Smooth muscle cell (in vitro differentiated cells): ENCODE measurements at regions not wholly inside any gene's neighbourhood (a gene's known extent, or its start where the extent isn't known, plus 50 kb on each side); places are given as distances from the start of the nearest gene placed in this dataset.

ENCODE experiments used
- DNase-seq: peaks from one replicate; lab custom pipeline; 2025; ENCODE audit not compliant: unreplicated experiment; lab: John Stamatoyannopoulos, UW
- H2AFZ ChIP-seq: fragments of 200-600 bp; sonication (generic); 2 replicates; pipeline ENCODE4 v1.6.0; 2016; ENCODE audit warnings: antibody characterized with exemption, low read depth, mild to moderate bottlenecking
- H3F3A ChIP-seq: fragments of 200-600 bp; sonication (generic); 2 replicates; pipeline ENCODE4 v1.6.0; 2017; ENCODE audit warnings: antibody characterized with exemption, low read depth
- H3K27ac ChIP-seq: fragments of 200-600 bp; sonication (generic); 2 replicates; pipeline ENCODE4 v1.5.1; 2016; ENCODE audit warnings: low read depth, mild to moderate bottlenecking
- H3K27me3 ChIP-seq: fragments of 200-600 bp; sonication (generic); 2 replicates; pipeline ENCODE4 v1.6.1; 2016; ENCODE audit warnings: low read depth, mild to moderate bottlenecking
- H3K36me3 ChIP-seq: fragments of 200-600 bp; sonication (generic); 2 replicates; pipeline ENCODE4 v1.5.1; 2016; ENCODE audit warnings: low read depth
- H3K4me1 ChIP-seq: fragments of 200-600 bp; sonication (generic); 2 replicates; pipeline ENCODE4 v1.5.1; 2016; ENCODE audit warnings: low read depth
- H3K4me2 ChIP-seq: fragments of 200-600 bp; sonication (generic); 2 replicates; pipeline ENCODE4 v1.6.0; 2016; ENCODE audit warnings: mild to moderate bottlenecking
- H3K4me3 ChIP-seq: fragments of 200-600 bp; sonication (generic); 2 replicates; pipeline ENCODE4 v1.5.1; 2016; ENCODE audit warnings: mild to moderate bottlenecking
- H3K79me2 ChIP-seq: fragments of 200-600 bp; sonication (generic); 2 replicates; pipeline ENCODE4 v1.6.0; 2016; ENCODE audit warnings: low read depth, mild to moderate bottlenecking
- H3K9ac ChIP-seq: fragments of 200-600 bp; sonication (generic); 2 replicates; pipeline ENCODE4 v1.6.0; 2016; ENCODE audit warnings: low read depth
- H3K9me3 ChIP-seq: fragments of 200-600 bp; sonication (generic); replicated peaks from 2 replicates; pipeline ENCODE4 v1.5.1; 2016; ENCODE audit warnings: low read depth
- H4K20me1 ChIP-seq: fragments of 200-600 bp; sonication (generic); 2 replicates; pipeline ENCODE4 v1.6.0; 2016; ENCODE audit warnings: low read depth
- WGBS: methylation state at CpG from one replicate; pipeline ENCODE4 v1.1.7; 2016; ENCODE audit warnings: low lambda C conversion rate; 5-methylcytosine and 5-hydroxymethylcytosine counted together
- TF ChIP-seq, protein P1 (sequence below): fragments of 200-600 bp; sonication (generic); IDR thresholded peaks from 2 replicates; pipeline ENCODE4 v1.5.1; 2017; ENCODE audit warnings: borderline replicate concordance, mild to moderate bottlenecking, antibody characterized with exemption; ENCODE audit not compliant: insufficient read depth, poor library complexity, severe bottlenecking

DNA sequence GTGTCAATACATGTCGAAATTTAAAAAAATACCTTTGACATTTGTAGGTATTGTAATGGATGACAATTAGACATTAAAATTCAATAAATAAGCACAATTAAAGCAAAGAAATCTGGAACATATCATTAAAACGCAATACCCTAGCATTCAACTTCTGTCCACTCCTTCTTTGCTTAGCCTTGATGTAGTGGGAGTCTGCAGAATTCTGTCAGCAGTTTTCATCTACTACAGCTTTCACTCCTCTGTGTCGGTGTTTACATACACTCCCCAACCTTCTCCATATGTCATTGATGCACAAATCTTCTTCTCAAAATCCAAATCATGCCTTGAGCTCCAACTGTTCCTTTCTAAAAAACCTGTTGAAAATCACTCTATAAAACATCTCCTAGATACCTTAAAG lies 1380.6 kb downstream of the DSC3 start:
- Histone ChIP-seq H3K79me2 (no peaks in the 10 kb centered on the region), H3F3A (no peaks in the 10 kb centered on the region), H4K20me1 (no peaks in the 10 kb centered on the region), H3K9ac (no peak overlapping the region), H3K4me1 (no peaks in the 10 kb centered on the region), H3K36me3 (no peaks in the 10 kb centered on the region), H3K4me2 (no peak overlapping the region), H3K27ac (no peak overlapping the region), H2AFZ (no peak overlapping the region), H3K27me3 (no peaks in the 10 kb centered on the region), H3K9me3 (no peaks in the 10 kb centered on the region), H3K4me3 (no peak overlapping the region)
- DNase-seq: no peak
- WGBS: 79% methylated on average over 3 of the region's 3 CpGs
- TF ChIP-seq, protein P1, sequence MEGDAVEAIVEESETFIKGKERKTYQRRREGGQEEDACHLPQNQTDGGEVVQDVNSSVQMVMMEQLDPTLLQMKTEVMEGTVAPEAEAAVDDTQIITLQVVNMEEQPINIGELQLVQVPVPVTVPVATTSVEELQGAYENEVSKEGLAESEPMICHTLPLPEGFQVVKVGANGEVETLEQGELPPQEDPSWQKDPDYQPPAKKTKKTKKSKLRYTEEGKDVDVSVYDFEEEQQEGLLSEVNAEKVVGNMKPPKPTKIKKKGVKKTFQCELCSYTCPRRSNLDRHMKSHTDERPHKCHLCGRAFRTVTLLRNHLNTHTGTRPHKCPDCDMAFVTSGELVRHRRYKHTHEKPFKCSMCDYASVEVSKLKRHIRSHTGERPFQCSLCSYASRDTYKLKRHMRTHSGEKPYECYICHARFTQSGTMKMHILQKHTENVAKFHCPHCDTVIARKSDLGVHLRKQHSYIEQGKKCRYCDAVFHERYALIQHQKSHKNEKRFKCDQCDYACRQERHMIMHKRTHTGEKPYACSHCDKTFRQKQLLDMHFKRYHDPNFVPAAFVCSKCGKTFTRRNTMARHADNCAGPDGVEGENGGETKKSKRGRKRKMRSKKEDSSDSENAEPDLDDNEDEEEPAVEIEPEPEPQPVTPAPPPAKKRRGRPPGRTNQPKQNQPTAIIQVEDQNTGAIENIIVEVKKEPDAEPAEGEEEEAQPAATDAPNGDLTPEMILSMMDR: no peak

DNA sequence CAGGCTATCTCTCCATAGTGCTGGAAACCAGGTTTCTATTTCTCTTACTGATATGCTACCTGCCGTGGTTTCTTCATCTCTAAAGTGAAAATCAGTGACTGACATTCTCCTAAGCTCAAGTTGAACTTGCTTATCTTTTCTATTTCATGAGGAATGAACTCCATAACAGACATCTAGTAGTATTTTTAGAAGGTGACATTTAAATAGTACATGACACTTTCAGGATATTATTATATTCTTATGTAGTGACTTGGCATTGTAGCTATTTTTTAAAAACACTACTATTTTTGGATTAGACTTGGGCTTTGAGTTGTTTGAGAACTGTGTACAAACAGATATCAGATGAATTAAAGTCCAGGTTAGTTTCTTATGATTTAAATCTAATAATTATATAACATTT lies 1381.8 kb downstream of the DSC3 start:
- Histone ChIP-seq H2AFZ (no peak overlapping the region), H3K36me3 (no peaks in the 10 kb centered on the region), H3K27me3 (no peaks in the 10 kb centered on the region), H3K4me3 (no peak overlapping the region), H3K79me2 (no peaks in the 10 kb centered on the region), H3K9me3 (no peaks in the 10 kb centered on the region), H4K20me1 (no peaks in the 10 kb centered on the region), H3K27ac (no peak overlapping the region), H3K4me1 (no peaks in the 10 kb centered on the region), H3K4me2 (no peak overlapping the region), H3F3A (no peaks in the 10 kb centered on the region), H3K9ac (no peak overlapping the region)
- no peak for DNase-seq
- TF ChIP-seq, protein P1: no peak
- 89% methylated on average over 1 of the region's 1 CpG for WGBS

DNA sequence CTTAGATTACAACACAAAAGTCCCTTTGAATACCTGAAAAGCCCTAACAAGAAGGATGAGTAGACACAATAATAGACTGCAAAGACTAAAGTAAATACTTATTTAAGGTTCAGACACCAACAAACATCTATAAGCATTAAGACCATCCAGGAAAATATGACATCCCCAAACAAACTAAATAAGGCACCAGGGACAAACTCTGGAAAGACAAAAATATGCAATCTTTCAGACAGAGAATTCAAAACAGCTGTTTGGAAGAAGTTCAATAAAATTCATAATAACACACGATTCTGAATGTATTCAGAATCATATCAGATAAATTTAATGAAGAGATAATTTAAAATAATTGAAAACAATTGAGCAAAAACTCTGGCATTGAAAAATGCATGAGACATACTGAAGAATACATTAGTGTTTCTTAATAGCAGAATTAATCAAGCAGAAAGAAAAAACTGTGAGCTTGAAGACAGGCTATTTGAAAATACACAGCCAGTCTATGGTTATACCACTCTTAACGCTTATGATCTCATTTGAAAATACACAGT lies 1388.8 kb downstream of the DSC3 start:
- 84% methylated on average over 2 of the region's 2 CpGs for WGBS
- Histone ChIP-seq H4K20me1 (no peaks in the 10 kb centered on the region), H3K4me1 (no peaks in the 10 kb centered on the region), H3K4me3 (no peak overlapping the region), H3K36me3 (no peaks in the 10 kb centered on the region), H2AFZ (no peak overlapping the region), H3F3A (no peaks in the 10 kb centered on the region), H3K4me2 (no peak overlapping the region), H3K9me3 (no peaks in the 10 kb centered on the region), H3K27me3 (no peaks in the 10 kb centered on the region), H3K9ac (no peak overlapping the region), H3K27ac (no peak overlapping the region), H3K79me2 (no peaks in the 10 kb centered on the region)
- TF ChIP-seq, protein P1: no peak
- DNase-seq: no peak

DNA sequence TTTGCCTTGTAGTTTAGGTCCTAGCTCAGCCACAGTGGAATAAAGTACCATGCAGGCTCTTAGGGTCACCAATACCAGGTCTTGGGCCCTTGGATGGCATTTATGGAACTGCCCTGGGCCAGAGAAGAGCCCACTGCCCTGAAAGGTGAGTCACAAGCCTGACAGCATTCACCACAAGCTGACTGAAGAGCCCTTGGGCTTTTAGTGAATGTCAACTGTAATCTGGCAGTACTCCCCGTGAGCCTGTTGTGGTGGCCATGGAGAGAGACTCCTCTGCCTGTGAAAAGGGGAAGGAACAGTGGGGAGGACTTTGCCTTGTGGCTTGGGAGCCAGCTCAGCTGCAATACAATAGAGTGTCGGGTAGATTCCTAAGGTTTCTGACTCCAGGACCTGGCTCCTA lies 1389.7 kb downstream of the DSC3 start:
- Histone ChIP-seq H3K36me3 (no peaks in the 10 kb centered on the region), H3K27ac (no peak overlapping the region), H4K20me1 (no peaks in the 10 kb centered on the region), H2AFZ (no peak overlapping the region), H3K4me2 (no peak overlapping the region), H3K4me3 (no peak overlapping the region), H3K4me1 (no peaks in the 10 kb centered on the region), H3K9ac (no peak overlapping the region), H3K79me2 (no peaks in the 10 kb centered on the region), H3K27me3 (no peaks in the 10 kb centered on the region), H3F3A (no peaks in the 10 kb centered on the region), H3K9me3 (no peaks in the 10 kb centered on the region)
- no peak for DNase-seq
- 70% methylated on average over 2 of the region's 2 CpGs for WGBS
- TF ChIP-seq, protein P1: no peak
